ENCODE measurements at regions not wholly inside any gene's neighbourhood (a gene's known extent, or its start where the extent isn't known, plus 50 kb on each side); places are given as distances from the start of the nearest gene placed in this dataset.

- TF ChIP-seq EZH2 (IDR thresholded peaks at IDR 0.05) = no peak
- TF ChIP-seq POLR2AphosphoS5 (IDR thresholded peaks at IDR 0.05; ENCODE audit: borderline replicate concordance, low read depth, low read length) = no peak
Observed at GRCh38 chr6:71090217-71090616, 133.4 kb upstream of the B3GAT2 start.
